H1 (cell line): ENCODE measurements at regions not wholly inside any gene's neighbourhood (a gene's known extent, or its start where the extent isn't known, plus 50 kb on each side); places are given as distances from the start of the nearest gene placed in this dataset.

Experiments
- CTBP2 ChIP-seq: IDR thresholded peaks from 2 replicates; pipeline ENCODE4 v1.7.0; 2011; ENCODE audit warnings: borderline replicate concordance, mild to moderate bottlenecking, moderate library complexity, mixed read lengths, low read length; ENCODE audit not compliant: insufficient read depth, insufficient read length
- CTCF ChIP-seq, 3 experiments: IDR thresholded peaks; 1 replicate in 2 of 3; 2 replicates in 1 of 3; pipeline versions ENCODE4 v1.5.1 to v1.6.1; 2011; ENCODE audit warnings: low read length in 3 of 3, mild to moderate bottlenecking in 3 of 3, inconsistent platforms in 2 of 3, low read depth in 1 of 3, moderate library complexity in 1 of 3; ENCODE audit not compliant: insufficient read depth in 1 of 3; ENCODE audit errors: control extremely low read depth in 1 of 3
- HDAC2 ChIP-seq, 2 experiments: fragments of 300-600 bp in 1 of 2; sonication (generic) in 1 of 2; IDR thresholded peaks; 2 replicates each; pipeline ENCODE4 v1.6.1; 2011 to 2012; ENCODE audit warnings: low read depth in 2 of 2, low read length in 2 of 2, mild to moderate bottlenecking in 2 of 2, moderate library complexity in 2 of 2, borderline replicate concordance in 1 of 2, inconsistent platforms in 1 of 2

DNA sequence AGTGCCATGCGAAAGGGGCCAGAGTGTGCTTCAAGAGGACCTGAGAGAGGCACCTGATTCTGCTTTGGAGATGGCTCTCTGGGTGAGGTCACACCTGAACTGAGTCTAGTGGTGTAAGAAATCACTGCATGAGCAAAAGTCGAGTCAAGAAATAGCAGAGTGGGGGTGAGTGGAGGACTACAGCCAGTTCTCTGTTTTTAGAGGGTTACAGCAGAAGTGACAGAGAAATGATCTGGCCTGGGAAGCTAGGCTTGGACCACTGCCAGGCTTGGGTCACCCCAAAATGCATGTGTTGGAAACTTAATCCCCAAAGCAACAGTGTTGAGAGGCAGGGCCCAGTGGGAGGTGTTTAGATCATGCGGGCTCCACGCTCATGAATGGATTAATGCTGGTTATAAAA, 312.0 kb downstream of the CBLN1 start (continued):
- no peak for TF ChIP-seq CTBP2
- no peak for TF ChIP-seq CTCF (IDR thresholded peaks at IDR 0.05; ENCODE audit: control extremely low read depth in 1 of 3, insufficient read depth in 1 of 3, low read depth in 1 of 3, low read length in 3 of 3)
- TF ChIP-seq HDAC2 (IDR thresholded peaks at IDR 0.05; ENCODE audit: borderline replicate concordance in 1 of 2, low read depth in 2 of 2, low read length in 2 of 2), result no peak
